Heart right ventricle (tissue), 16 donors: ENCODE measurements at regions not wholly inside any gene's neighbourhood (a gene's known extent, or its start where the extent isn't known, plus 50 kb on each side); places are given as distances from the start of the nearest gene placed in this dataset.

Experiments used
- ATAC-seq, 8 donors: fragments of 200-7000 bp; cut with Tn5 transposase; one replicate each; pipeline ENCODE4 v1.9.1; 2020; ENCODE audit warnings: mild to moderate bottlenecking in 8 of 8, moderate library complexity in 8 of 8, moderate number of reproducible peaks in 1 of 8
- DNase-seq, 2 donors: peaks; one replicate each; pipeline ENCODE4 v3.0.0-alpha.2; 2020
- H3K27ac ChIP-seq, 10 donors: fragments of 200-600 bp; sonication (generic) in 2 of 10; one replicate each; pipeline versions ENCODE4 v1.5.0 to v1.8.0; 2020 to 2022; ENCODE audit warnings: mild to moderate bottlenecking in 3 of 10
- H3K27me3 ChIP-seq, 7 donors: fragments of 200-600 bp; one replicate each; pipeline ENCODE4 v1.8.0; 2021 to 2022; ENCODE audit warnings: mild to moderate bottlenecking in 2 of 7
- H3K36me3 ChIP-seq, 9 donors: fragments of 200-600 bp; sonication (generic) in 1 of 9; one replicate each; pipeline versions ENCODE4 v1.5.0 to v1.8.0; 2020 to 2022; ENCODE audit warnings: mild to moderate bottlenecking in 2 of 9
- H3K4me1 ChIP-seq, 9 donors: fragments of 200-600 bp; sonication (generic) in 1 of 9; one replicate each; pipeline versions ENCODE4 v1.5.0 to v1.8.0; 2020 to 2022; ENCODE audit warnings: mild to moderate bottlenecking in 4 of 9
- H3K4me3 ChIP-seq, 10 donors: fragments of 200-600 bp; sonication (generic) in 2 of 10; one replicate each; pipeline versions ENCODE4 v1.5.0 to v1.8.0; 2020 to 2022; ENCODE audit warnings: mild to moderate bottlenecking in 7 of 10, moderate library complexity in 2 of 10
- H3K9me3 ChIP-seq, 11 donors: fragments of 200-600 bp in 10 of 11; sonication (generic) in 2 of 11; one replicate each; pipeline versions ENCODE4 v1.5.0 to v1.8.0; 2013 to 2022; ENCODE audit warnings: mild to moderate bottlenecking in 2 of 11, control low read depth in 1 of 11, moderate library complexity in 1 of 11
- WGBS, 2 donors: extraction: QIAGEN DNeasy Blood & Tissue Kit; methylation state at CpG; one replicate each; pipeline ENCODE4 v1.1.7; 2013; ENCODE audit warnings: inconsistent platforms in 1 of 2; 5-methylcytosine and 5-hydroxymethylcytosine counted together
- intact Hi-C, 10 donors: fragments of 100-400 bp; cut with DNase I; formaldehyde crosslinking; loops; one replicate each; pipeline versions ENCODE4 v1.11.1 to v1.14.2; 2022
- TF ChIP-seq, protein P1 (sequence below), 9 donors: fragments of 200-600 bp; sonication (generic) in 2 of 9; IDR thresholded peaks; one replicate each; pipeline versions ENCODE4 v1.5.0 to v1.8.0; 2021 to 2022; ENCODE audit warnings: antibody characterized with exemption in 9 of 9, mild to moderate bottlenecking in 5 of 9, moderate library complexity in 1 of 9
- donor health status: Arrhythmogenic right ventricular cardiomyopathy.
- donor health status: ischemic (EF 13 %, LVEDD 7.1; RV severe dilation, severe dysfunction).
- donor health status: healthy with polysubstance abuse.
- donor health status: DM: no; HTN: yes; CAD: no.
- donor health status: DM: no; HTN: no; CAD: no.
- donor health status: ischemic (EF 25% LVEDD 6.9; RV normal size, moderate dysfunction).
- donor health status: ischemic (EF 25% LVEDD 5.7; RV mildly dilated, moderate dysfunction).
- donor health status: healthy.
- donor health status: DM: yes; HTN: yes; CAD: no.
- donor health status: Ischemic cardiomyopathy.
- donor health status: ischemic (EF 35%, LVEDD 5.7; RV mildly dilated, moderate dysfunction).
- donor health status: nonischemic (EF 11% LVEDD 7.7; RV severe dilation, severe dysfunction).
- donor health status: DM: yes; HTN: yes; CAD: no.
- donor health status: PGD.
- donor health status: ischemic (EF 29% LVEDD 5.4; RV normal size, mild dysfunction).
- donor health status: nonischemic (EF 23%, LVEDD 6.1; RV moderate dilation, normal function).

DNA sequence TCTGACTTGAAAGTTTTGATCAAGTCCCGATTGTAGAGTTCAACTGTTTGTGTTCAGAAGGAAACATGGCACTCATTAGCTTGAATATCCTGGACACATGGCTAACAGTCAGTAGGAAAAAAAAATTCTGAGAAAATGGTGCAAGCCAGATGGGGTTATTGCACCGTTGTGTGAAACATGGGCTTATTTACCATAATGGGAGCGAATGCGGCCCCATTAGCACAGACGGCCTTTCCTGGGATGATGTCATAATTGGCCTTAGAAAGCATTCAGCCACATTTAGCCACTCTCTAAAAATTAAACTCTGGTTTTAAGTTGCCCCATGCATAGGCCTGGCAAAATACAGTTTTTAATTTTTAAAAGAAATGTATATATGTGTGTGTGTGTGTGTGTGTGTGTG is 112.1 kb downstream of the IRX2 start:
- no peaks in the 10 kb centered on the region for H3K36me3 ChIP-seq
- TF ChIP-seq, protein P1, sequence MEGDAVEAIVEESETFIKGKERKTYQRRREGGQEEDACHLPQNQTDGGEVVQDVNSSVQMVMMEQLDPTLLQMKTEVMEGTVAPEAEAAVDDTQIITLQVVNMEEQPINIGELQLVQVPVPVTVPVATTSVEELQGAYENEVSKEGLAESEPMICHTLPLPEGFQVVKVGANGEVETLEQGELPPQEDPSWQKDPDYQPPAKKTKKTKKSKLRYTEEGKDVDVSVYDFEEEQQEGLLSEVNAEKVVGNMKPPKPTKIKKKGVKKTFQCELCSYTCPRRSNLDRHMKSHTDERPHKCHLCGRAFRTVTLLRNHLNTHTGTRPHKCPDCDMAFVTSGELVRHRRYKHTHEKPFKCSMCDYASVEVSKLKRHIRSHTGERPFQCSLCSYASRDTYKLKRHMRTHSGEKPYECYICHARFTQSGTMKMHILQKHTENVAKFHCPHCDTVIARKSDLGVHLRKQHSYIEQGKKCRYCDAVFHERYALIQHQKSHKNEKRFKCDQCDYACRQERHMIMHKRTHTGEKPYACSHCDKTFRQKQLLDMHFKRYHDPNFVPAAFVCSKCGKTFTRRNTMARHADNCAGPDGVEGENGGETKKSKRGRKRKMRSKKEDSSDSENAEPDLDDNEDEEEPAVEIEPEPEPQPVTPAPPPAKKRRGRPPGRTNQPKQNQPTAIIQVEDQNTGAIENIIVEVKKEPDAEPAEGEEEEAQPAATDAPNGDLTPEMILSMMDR (IDR thresholded peaks at IDR 0.05): no peak
- WGBS, 2 donors: 61 to 70% methylated on average over 5 of the region's 5 CpGs
- peaks cover 0 to 30% (median 3%) of the 10 kb centered on the region in 7 donors for H3K27me3 ChIP-seq
- DNase-seq (no peak), ATAC-seq (no peak)
- H3K9me3 ChIP-seq: no peaks in the 10 kb centered on the region
- no peaks in the 10 kb centered on the region for H3K4me1 ChIP-seq
- H3K27ac ChIP-seq: no peak overlapping the region
- intact Hi-C loops: no loop called here
- H3K4me3 ChIP-seq: no peak overlapping the region

DNA sequence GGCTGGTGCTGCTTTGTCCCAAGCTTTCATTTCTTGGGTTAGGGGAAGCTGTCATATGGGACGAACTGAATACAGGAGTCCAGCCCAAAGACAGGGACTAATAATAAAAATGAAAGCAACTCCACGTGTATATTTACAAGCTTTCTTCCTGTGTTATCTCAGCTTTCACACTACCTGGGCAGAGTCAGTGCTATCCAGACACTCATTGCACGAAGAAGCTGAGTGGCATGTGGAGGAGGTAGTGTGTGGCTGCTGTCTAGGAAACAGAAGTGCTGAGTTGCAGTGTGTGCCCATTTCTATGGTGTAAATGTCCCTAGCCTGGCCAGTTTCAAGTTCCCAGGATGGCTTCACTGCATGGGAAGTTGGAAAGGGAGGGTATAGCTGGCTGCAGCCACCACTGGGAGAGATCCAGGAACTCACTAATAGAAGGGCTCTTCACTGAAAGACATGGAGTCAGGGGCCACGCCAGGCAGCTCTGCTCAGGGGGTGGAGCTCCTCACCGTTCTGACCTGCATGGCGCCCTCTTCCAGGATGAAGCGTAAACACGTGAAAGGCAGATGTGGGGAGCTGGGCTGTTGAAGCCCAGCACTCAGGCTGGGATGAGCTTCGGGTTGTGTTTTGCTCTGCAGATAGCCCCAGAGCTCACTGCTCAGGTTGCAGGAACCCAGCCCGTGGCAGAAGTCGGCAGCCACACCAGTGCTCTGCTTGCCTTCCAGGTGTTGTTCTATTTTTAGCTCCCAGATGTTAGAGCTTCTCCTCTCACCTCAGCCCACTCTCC is 116.9 kb downstream of the IRX2 start:
- H3K4me3 ChIP-seq: no peak overlapping the region
- H3K27ac ChIP-seq: no peak overlapping the region
- peaks cover 0 to 39% (median 5%) of the 10 kb centered on the region in 7 donors for H3K27me3 ChIP-seq

DNA sequence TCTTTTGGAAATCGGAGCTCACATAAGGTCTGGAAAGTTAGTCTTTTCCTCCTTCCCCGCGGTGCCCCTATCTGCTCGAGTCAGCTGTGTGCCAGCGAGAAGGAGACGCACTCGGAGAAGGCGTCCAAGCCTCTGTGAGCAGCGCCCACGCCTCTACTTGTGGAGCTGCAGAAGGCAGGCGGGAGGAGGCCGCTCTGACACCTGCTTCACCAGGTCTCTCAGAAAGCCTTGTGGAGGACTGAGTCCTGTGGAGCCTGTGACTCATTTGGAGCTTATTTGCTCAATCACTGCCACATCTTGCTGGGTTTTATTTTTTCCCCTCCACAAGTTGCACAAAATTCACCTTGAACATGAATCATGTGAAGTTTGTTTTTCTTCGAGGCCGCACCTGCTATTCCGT is 117.5 kb downstream of the IRX2 start:
- Histone ChIP-seq H3K4me3 (no peak overlapping the region), H3K27me3 (peaks cover 0 to 40% (median 5%) of the 10 kb centered on the region in 7 donors), H3K4me1 (no peaks in the 10 kb centered on the region), H3K36me3 (no peaks in the 10 kb centered on the region), H3K9me3 (no peaks in the 10 kb centered on the region), H3K27ac (no peak overlapping the region)
- WGBS, 2 donors: 91 to 92% methylated on average over 15 of the region's 15 CpGs
- TF ChIP-seq, protein P1 (IDR thresholded peaks at IDR 0.05): no peak
- no peak for ATAC-seq
- intact Hi-C loops: no loop called here
- DNase-seq: no peak

More for the DNA sequence above, 116.9 kb downstream of the IRX2 start:
- Histone ChIP-seq H3K9me3 (no peaks in the 10 kb centered on the region), H3K36me3 (no peaks in the 10 kb centered on the region), H3K4me1 (no peaks in the 10 kb centered on the region)
- TF ChIP-seq, protein P1 (IDR thresholded peaks at IDR 0.05): no peak
- no peak for DNase-seq
- intact Hi-C loops: no loop called here
- WGBS, 2 donors: 66 to 67% methylated on average over 11 of the region's 11 CpGs
- ATAC-seq: no peak

DNA sequence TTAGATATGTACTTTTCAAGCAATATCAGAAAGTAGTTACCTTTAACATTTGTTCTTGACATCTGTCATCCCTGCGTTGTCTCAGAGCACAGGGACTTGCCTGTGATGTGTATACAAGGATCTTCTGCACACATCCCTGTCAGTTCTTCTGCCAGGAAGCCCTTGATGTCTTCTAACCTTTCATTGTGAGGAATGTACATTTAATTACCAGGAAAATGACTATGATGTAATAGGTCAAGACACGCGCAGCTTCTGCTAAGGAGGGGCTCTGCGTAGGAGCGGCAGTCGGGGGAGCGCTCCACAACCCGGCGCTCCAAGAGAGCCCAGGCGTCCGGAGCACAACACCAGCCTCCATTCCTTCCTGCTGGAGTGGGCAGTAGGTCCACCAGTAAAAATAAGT is 119.7 kb downstream of the IRX2 start:
- 65 to 73% methylated on average over 11 of the region's 11 CpGs for WGBS, 2 donors
- H3K4me3 ChIP-seq: no peak overlapping the region
- no peaks in the 10 kb centered on the region for H3K4me1 ChIP-seq
- H3K27ac ChIP-seq: no peak overlapping the region
- no peaks in the 10 kb centered on the region for H3K9me3 ChIP-seq
- H3K36me3 ChIP-seq: no peaks in the 10 kb centered on the region
- intact Hi-C loops: no loop called here
- peaks cover 0 to 42% (median 6%) of the 10 kb centered on the region in 7 donors for H3K27me3 ChIP-seq
- TF ChIP-seq, protein P1 (IDR thresholded peaks at IDR 0.05): no peak
- DNase-seq (no peak), ATAC-seq (no peak)
